ENCODE measurements at regions not wholly inside any gene's neighbourhood (a gene's known extent, or its start where the extent isn't known, plus 50 kb on each side); places are given as distances from the start of the nearest gene placed in this dataset.

- no peak for TF ChIP-seq GATA2 (IDR thresholded peaks at IDR 0.05; ENCODE audit: low read depth, low read length)
- no peak for TF ChIP-seq GATA3 (IDR thresholded peaks at IDR 0.05; ENCODE audit: low read depth, low read length)
Measured at GRCh38 chr15:69848096-69848495, 249.6 kb downstream of the TLE3 start.
